ENCODE measurements at regions not wholly inside any gene's neighbourhood (a gene's known extent, or its start where the extent isn't known, plus 50 kb on each side); places are given as distances from the start of the nearest gene placed in this dataset.

DNA sequence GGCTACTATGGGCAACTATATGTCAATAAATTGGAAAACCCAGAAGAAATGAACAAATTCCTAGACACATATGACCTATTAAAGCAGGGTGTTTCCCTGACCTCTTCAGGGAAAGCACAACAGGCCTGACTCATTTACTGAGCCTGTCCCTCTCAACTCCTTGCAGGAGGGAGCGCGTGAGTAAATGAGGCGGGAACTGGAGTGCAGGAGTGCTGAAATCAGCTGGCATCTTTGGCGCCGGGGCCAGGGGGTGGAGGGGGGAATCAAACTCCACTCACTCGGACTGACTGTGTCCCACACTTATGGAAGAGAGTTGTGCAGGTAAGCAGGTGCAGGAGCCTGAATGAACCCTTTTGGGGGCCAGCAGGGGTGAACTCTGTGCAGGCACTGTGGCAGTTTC is 671.2 kb upstream of the PTCHD4 start:
- no peak overlapping the region for H3K9ac ChIP-seq (ENCODE audit: low read length in 2 of 2)
- no peak overlapping the region for H3K27ac ChIP-seq (ENCODE audit: low read length)
- no peaks in the 10 kb centered on the region for H3K27me3 ChIP-seq (ENCODE audit: control insufficient read depth in 1 of 2, insufficient read depth in 2 of 2, low read length in 2 of 2)
- H3K4me3 ChIP-seq (ENCODE audit: low read length in 2 of 2): no peak overlapping the region
- no peaks in the 10 kb centered on the region for H3K9me3 ChIP-seq (ENCODE audit: control insufficient read depth in 2 of 2, low read length in 2 of 2)
- H3K36me3 ChIP-seq (ENCODE audit: control insufficient read depth in 2 of 2, insufficient read depth in 2 of 2, low read length in 2 of 2): no peaks in the 10 kb centered on the region
- H3K4me1 ChIP-seq (ENCODE audit: control insufficient read depth, insufficient read depth, low read length): no peaks in the 10 kb centered on the region

DNA sequence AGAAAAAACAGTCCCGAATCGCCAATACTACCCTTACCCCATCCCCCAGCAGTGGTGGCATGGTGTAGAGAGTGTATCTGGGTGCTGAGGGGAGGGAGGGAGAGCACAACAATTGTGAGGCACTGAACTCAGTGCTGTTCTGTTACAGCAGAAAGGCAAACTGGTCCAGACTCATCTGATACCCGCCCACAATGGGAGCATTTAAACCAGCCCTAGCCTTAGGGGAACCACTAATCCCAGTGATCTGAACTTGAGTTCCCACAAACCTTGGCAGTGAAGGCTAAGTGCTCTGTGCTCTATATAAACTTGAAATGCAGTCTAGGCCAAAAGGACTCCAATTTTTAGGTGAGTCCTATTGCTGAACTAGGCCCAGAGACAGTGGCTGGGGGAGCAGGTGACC is 666.4 kb upstream of the PTCHD4 start:
- Histone ChIP-seq H3K27me3 (ENCODE audit: control insufficient read depth in 1 of 2, insufficient read depth in 2 of 2, low read length in 2 of 2) (no peaks in the 10 kb centered on the region), H3K4me3 (ENCODE audit: low read length in 2 of 2) (no peak overlapping the region), H3K27ac (ENCODE audit: low read length) (no peak overlapping the region), H3K36me3 (ENCODE audit: control insufficient read depth in 2 of 2, insufficient read depth in 2 of 2, low read length in 2 of 2) (no peaks in the 10 kb centered on the region), H3K9ac (ENCODE audit: low read length in 2 of 2) (no peak overlapping the region), H3K9me3 (ENCODE audit: control insufficient read depth in 2 of 2, low read length in 2 of 2) (no peaks in the 10 kb centered on the region), H3K4me1 (ENCODE audit: control insufficient read depth, insufficient read depth, low read length) (no peaks in the 10 kb centered on the region)

DNA sequence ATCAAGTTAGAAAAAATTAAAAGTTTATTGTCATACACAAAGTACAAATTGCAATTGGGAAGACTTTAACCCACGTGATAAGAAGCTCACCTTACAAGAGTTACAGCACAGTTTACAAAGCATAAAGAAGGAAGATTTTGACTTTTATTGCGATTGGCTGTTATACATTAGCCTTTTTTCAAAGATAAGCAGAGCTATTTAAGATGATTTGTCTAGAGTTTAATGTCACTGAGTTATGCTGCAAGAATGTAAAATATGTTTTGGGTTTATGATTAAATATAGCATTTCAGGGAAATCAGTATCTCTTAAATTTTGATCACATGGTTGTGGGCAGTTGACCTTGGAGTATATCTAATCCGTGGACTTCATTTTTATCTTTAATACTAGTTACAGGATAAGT is 664.2 kb upstream of the PTCHD4 start:
- Histone ChIP-seq H3K36me3 (ENCODE audit: control insufficient read depth in 2 of 2, insufficient read depth in 2 of 2, low read length in 2 of 2) (no peaks in the 10 kb centered on the region), H3K4me1 (ENCODE audit: control insufficient read depth, insufficient read depth, low read length) (no peaks in the 10 kb centered on the region), H3K9me3 (ENCODE audit: control insufficient read depth in 2 of 2, low read length in 2 of 2) (no peaks in the 10 kb centered on the region), H3K9ac (ENCODE audit: low read length in 2 of 2) (no peak overlapping the region), H3K4me3 (ENCODE audit: low read length in 2 of 2) (no peak overlapping the region), H3K27ac (ENCODE audit: low read length) (no peak overlapping the region), H3K27me3 (ENCODE audit: control insufficient read depth in 1 of 2, insufficient read depth in 2 of 2, low read length in 2 of 2) (no peaks in the 10 kb centered on the region)

DNA sequence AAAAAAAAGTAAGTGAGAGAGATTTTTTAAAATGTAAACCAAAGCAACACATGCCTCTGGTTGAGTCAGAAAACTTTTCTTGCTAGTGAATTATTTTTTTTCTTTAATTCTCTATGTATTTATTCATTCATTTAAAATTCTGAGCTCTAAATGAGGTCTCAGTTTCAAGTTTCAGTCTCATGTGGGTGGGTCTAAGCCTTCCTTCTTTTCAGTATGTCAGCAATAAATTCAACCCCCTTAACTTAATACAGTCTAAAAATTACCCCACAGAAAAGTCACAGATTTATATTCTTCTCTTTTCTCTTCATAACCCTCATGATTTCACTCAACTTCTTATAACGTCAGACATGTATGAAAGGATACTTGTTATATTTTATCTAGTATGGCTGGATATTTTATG is 663.3 kb upstream of the PTCHD4 start:
- H3K27ac ChIP-seq (ENCODE audit: low read length): no peak overlapping the region
- H3K9ac ChIP-seq (ENCODE audit: low read length in 2 of 2): no peak overlapping the region
- no peaks in the 10 kb centered on the region for H3K27me3 ChIP-seq (ENCODE audit: control insufficient read depth in 1 of 2, insufficient read depth in 2 of 2, low read length in 2 of 2)
- no peak overlapping the region for H3K4me3 ChIP-seq (ENCODE audit: low read length in 2 of 2)
- no peaks in the 10 kb centered on the region for H3K36me3 ChIP-seq (ENCODE audit: control insufficient read depth in 2 of 2, insufficient read depth in 2 of 2, low read length in 2 of 2)
- no peaks in the 10 kb centered on the region for H3K4me1 ChIP-seq (ENCODE audit: control insufficient read depth, insufficient read depth, low read length)
- no peaks in the 10 kb centered on the region for H3K9me3 ChIP-seq (ENCODE audit: control insufficient read depth in 2 of 2, low read length in 2 of 2)

DNA sequence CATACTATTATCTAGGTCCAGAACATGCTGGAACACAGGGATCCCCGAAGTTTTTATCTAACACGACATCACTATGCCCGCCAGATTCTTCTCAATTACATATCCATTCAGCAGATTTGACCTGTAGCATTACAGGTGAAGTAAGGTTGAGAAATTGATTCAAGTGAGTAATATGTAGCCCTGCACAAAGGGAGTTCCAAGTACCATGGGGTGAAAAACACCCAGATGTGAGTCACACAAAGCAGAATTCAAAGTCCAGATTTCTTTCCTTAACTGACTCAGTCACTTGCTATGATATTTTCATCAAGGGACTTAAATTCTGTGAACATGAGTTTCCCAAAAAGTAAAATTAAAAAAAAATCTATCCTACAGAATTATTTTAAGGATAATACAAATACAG is 655.4 kb upstream of the PTCHD4 start:
- Histone ChIP-seq H3K9me3 (ENCODE audit: control insufficient read depth in 2 of 2, low read length in 2 of 2) (no peaks in the 10 kb centered on the region), H3K27me3 (ENCODE audit: control insufficient read depth in 1 of 2, insufficient read depth in 2 of 2, low read length in 2 of 2) (no peaks in the 10 kb centered on the region), H3K27ac (ENCODE audit: low read length) (no peak overlapping the region), H3K4me3 (ENCODE audit: low read length in 2 of 2) (no peak overlapping the region), H3K36me3 (ENCODE audit: control insufficient read depth in 2 of 2, insufficient read depth in 2 of 2, low read length in 2 of 2) (no peaks in the 10 kb centered on the region), H3K9ac (ENCODE audit: low read length in 2 of 2) (no peak overlapping the region), H3K4me1 (ENCODE audit: control insufficient read depth, insufficient read depth, low read length) (no peaks in the 10 kb centered on the region)

DNA sequence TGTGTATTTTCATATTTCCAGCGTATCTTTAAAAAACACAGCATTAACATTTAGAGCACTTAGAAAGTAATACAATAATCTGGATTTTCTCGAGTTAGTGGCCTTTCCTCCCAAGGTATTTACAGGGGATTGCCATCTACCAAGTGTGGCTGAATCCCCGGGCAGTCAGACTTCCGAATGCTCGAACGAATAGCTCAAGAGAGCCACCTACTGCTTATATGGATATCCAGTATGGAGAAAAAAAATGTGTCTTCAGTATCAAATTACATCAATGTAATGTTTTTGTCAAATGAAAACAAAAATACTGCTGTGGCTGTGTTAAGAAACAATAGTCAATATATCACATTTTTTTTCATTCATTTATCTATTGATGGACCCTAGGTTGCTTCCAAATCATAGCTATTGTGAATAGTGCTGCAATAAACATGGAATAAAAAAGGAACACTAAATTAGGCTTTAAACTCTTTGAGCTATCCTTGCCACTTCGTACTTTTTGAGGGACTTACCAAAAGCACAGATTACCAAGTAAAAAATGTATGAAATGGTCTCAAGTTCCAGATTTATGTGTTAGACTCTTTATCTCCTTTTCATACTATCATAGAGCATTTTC is 654.5 kb upstream of the PTCHD4 start:
- Histone ChIP-seq H3K36me3 (ENCODE audit: control insufficient read depth in 2 of 2, insufficient read depth in 2 of 2, low read length in 2 of 2) (no peaks in the 10 kb centered on the region), H3K27ac (ENCODE audit: low read length) (no peak overlapping the region), H3K9ac (ENCODE audit: low read length in 2 of 2) (no peak overlapping the region), H3K4me1 (ENCODE audit: control insufficient read depth, insufficient read depth, low read length) (no peaks in the 10 kb centered on the region), H3K9me3 (ENCODE audit: control insufficient read depth in 2 of 2, low read length in 2 of 2) (no peaks in the 10 kb centered on the region), H3K4me3 (ENCODE audit: low read length in 2 of 2) (no peak overlapping the region), H3K27me3 (ENCODE audit: control insufficient read depth in 1 of 2, insufficient read depth in 2 of 2, low read length in 2 of 2) (no peaks in the 10 kb centered on the region)

DNA sequence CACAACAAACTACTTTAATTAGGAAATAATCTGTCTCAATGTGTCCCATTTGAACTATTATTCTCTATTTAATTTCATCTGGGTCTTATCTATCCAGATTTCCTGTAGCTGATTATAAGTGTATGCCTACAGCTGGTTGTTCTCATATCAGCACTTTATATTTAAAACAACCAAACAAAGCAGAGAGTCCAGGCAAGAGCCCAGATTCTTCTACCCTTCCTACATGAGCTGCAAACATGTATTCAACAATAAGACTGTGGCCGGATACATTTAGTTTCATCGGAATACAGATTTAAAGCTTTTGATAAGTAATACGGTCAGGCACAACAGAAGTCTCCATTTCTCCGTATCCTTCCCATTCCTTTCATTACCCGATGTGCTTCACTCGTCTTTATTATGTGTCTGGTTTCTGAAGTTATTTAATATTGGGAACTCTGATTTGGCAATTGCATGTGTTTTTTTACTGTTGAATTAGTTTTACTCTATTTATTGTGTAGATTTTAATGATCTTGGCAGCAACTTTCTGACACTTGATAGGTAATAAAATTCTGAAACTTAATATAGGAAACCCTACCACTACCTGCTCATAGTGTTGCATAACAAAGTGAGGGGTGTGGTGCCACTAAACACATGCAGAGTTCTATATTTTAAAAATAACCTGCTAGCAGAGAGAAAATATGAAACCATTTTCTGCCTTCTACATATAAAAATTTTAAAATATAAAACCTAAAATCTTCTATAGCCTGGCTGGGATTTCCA is 653.5 kb upstream of the PTCHD4 start:
- Histone ChIP-seq H3K4me3 (ENCODE audit: low read length in 2 of 2) (no peak overlapping the region), H3K9ac (ENCODE audit: low read length in 2 of 2) (no peak overlapping the region), H3K27me3 (ENCODE audit: control insufficient read depth in 1 of 2, insufficient read depth in 2 of 2, low read length in 2 of 2) (no peaks in the 10 kb centered on the region), H3K4me1 (ENCODE audit: control insufficient read depth, insufficient read depth, low read length) (no peaks in the 10 kb centered on the region), H3K27ac (ENCODE audit: low read length) (no peak overlapping the region), H3K36me3 (ENCODE audit: control insufficient read depth in 2 of 2, insufficient read depth in 2 of 2, low read length in 2 of 2) (no peaks in the 10 kb centered on the region), H3K9me3 (ENCODE audit: control insufficient read depth in 2 of 2, low read length in 2 of 2) (no peaks in the 10 kb centered on the region)

DNA sequence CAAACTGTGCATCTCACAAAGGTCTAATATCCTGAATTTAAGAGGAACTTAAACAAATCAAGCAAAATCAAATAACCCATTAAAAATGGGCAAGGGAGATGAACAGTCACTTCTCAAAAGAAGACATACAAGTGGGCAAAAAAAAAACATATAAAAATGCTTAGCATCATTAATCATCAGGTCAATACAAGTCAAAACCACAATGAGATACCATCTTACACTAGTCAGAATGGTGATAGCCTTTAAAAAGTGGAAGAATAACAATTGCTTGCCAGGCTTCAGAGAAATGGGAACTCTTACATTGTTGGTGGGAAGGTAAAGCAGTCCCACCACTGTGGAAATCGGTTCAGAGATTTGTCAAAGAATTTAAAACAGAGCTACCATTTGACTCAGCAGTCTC is 646.7 kb upstream of the PTCHD4 start:
- H3K9ac ChIP-seq (ENCODE audit: low read length in 2 of 2): no peak overlapping the region

DNA sequence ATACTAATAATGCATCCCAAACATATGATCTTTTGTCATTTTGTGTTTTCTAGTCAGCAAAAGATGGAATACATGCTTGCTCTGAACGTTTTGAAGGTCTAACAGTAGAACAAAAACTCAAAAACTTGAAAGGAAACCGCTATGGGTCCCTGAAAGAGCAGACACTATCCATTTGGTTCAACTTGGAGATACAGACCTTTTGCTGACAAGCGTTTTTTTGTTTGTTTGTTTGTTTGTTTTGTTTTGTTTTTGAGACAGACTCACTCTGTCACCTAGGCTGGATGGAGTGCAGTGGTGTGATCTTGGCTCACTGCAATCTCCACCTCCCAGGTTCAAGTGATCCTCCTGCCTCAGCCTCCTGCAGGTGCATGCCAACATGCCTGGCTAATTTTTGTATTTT is 644.3 kb upstream of the PTCHD4 start:
- Histone ChIP-seq H3K9ac (ENCODE audit: low read length in 2 of 2) (no peak overlapping the region), H3K9me3 (ENCODE audit: control insufficient read depth in 2 of 2, low read length in 2 of 2) (no peaks in the 10 kb centered on the region), H3K4me3 (ENCODE audit: low read length in 2 of 2) (no peak overlapping the region), H3K27ac (ENCODE audit: low read length) (no peak overlapping the region), H3K27me3 (ENCODE audit: control insufficient read depth in 1 of 2, insufficient read depth in 2 of 2, low read length in 2 of 2) (no peaks in the 10 kb centered on the region), H3K4me1 (ENCODE audit: control insufficient read depth, insufficient read depth, low read length) (no peaks in the 10 kb centered on the region), H3K36me3 (ENCODE audit: control insufficient read depth in 2 of 2, insufficient read depth in 2 of 2, low read length in 2 of 2) (no peaks in the 10 kb centered on the region)

More for the DNA sequence above, 646.7 kb upstream of the PTCHD4 start:
- no peaks in the 10 kb centered on the region for H3K36me3 ChIP-seq (ENCODE audit: control insufficient read depth in 2 of 2, insufficient read depth in 2 of 2, low read length in 2 of 2)
- H3K27me3 ChIP-seq (ENCODE audit: control insufficient read depth in 1 of 2, insufficient read depth in 2 of 2, low read length in 2 of 2): no peaks in the 10 kb centered on the region
- no peaks in the 10 kb centered on the region for H3K4me1 ChIP-seq (ENCODE audit: control insufficient read depth, insufficient read depth, low read length)
- no peak overlapping the region for H3K4me3 ChIP-seq (ENCODE audit: low read length in 2 of 2)
- H3K27ac ChIP-seq (ENCODE audit: low read length): no peak overlapping the region
- no peaks in the 10 kb centered on the region for H3K9me3 ChIP-seq (ENCODE audit: control insufficient read depth in 2 of 2, low read length in 2 of 2)

DNA sequence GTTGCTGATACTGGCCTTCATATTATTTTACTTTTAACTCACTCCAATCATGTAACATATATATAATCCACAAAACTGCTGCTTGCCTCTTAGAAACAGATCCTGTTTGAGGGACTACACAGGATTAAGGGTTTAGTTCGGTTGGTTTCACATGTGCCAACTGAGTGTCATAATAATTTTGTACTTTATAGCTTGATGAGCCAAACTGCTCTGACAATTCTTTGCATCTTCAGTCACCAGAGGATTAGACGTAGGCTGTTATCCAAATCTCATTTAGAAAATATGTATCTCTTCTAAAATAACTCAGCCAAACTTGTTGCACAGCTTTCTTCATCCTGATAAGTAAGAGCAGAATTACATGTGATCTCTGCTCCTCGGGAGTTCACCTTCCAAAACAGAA is 643.6 kb upstream of the PTCHD4 start:
- Histone ChIP-seq H3K27me3 (ENCODE audit: control insufficient read depth in 1 of 2, insufficient read depth in 2 of 2, low read length in 2 of 2) (no peaks in the 10 kb centered on the region), H3K9ac (ENCODE audit: low read length in 2 of 2) (no peak overlapping the region), H3K27ac (ENCODE audit: low read length) (no peak overlapping the region), H3K9me3 (ENCODE audit: control insufficient read depth in 2 of 2, low read length in 2 of 2) (no peaks in the 10 kb centered on the region), H3K4me1 (ENCODE audit: control insufficient read depth, insufficient read depth, low read length) (no peaks in the 10 kb centered on the region), H3K4me3 (ENCODE audit: low read length in 2 of 2) (no peak overlapping the region), H3K36me3 (ENCODE audit: control insufficient read depth in 2 of 2, insufficient read depth in 2 of 2, low read length in 2 of 2) (no peaks in the 10 kb centered on the region)

DNA sequence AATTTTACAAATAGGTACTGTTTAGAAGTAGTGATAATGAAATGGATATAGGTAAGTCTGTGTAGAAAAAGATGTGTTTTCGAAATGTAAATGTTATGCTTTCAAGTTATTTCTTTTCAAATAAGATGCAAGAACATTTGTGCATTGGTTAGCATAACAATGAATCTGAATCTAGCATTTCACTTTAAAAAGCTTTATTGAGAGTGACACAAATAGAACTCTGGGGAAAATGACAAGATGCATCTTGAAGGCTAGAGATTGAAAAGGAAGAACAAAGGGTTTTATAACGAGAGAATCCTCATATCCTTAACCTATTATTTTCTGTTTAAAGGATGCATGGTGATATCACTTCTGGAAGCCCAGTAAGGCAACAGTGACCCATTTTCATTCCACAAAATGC is 639.9 kb upstream of the PTCHD4 start:
- H3K9me3 ChIP-seq (ENCODE audit: control insufficient read depth in 2 of 2, low read length in 2 of 2): no peaks in the 10 kb centered on the region
- H3K27ac ChIP-seq (ENCODE audit: low read length): no peak overlapping the region
- H3K27me3 ChIP-seq (ENCODE audit: control insufficient read depth in 1 of 2, insufficient read depth in 2 of 2, low read length in 2 of 2): no peaks in the 10 kb centered on the region
- H3K9ac ChIP-seq (ENCODE audit: low read length in 2 of 2): no peak overlapping the region
- H3K36me3 ChIP-seq (ENCODE audit: control insufficient read depth in 2 of 2, insufficient read depth in 2 of 2, low read length in 2 of 2): no peaks in the 10 kb centered on the region
- no peak overlapping the region for H3K4me3 ChIP-seq (ENCODE audit: low read length in 2 of 2)
- H3K4me1 ChIP-seq (ENCODE audit: control insufficient read depth, insufficient read depth, low read length): no peaks in the 10 kb centered on the region
